ENCODE measurements at regions not wholly inside any gene's neighbourhood (a gene's known extent, or its start where the extent isn't known, plus 50 kb on each side); places are given as distances from the start of the nearest gene placed in this dataset.

- DNase-seq (ENCODE audit: low read depth in 1 of 2, low spot score in 1 of 2): no peak
- TF ChIP-seq POLR2AphosphoS5 (IDR thresholded peaks at IDR 0.05; ENCODE audit: low read depth) (no peak), GABPA (IDR thresholded peaks at IDR 0.05; ENCODE audit: low read depth) (no peak), SPI1 (IDR thresholded peaks at IDR 0.05; ENCODE audit: borderline replicate concordance, low read depth) (no peak)
- Histone ChIP-seq H3K4me3 (replicated peaks; ENCODE audit: insufficient read depth, low read length) (no peak overlapping the region), H3K27me3 (ENCODE audit: insufficient read depth, poor library complexity, severe bottlenecking) (no peaks in the 10 kb centered on the region), H3K27ac (replicated peaks) (no peak overlapping the region)
Observed at GRCh38 chr3:110236976-110237610, 834.5 kb upstream of the NECTIN3 start.

GRCh38 chr3:110243081-110243480, 828.5 kb upstream of the NECTIN3 start:
- no peak for DNase-seq (ENCODE audit: low read depth in 1 of 2, low spot score in 1 of 2)
- TF ChIP-seq CTCF (IDR thresholded peaks at IDR 0.05; ENCODE audit: insufficient read depth, low read length) (no peak), POLR2AphosphoS5 (IDR thresholded peaks at IDR 0.05; ENCODE audit: low read depth) (no peak), REST (IDR thresholded peaks at IDR 0.05; ENCODE audit: insufficient replicate concordance, low read depth) (no peak), SPI1 (IDR thresholded peaks at IDR 0.05; ENCODE audit: borderline replicate concordance, low read depth) (no peak)
- no peaks in the 10 kb centered on the region for H3K27me3 ChIP-seq (ENCODE audit: insufficient read depth, poor library complexity, severe bottlenecking)
- H3K4me3 ChIP-seq (replicated peaks; ENCODE audit: insufficient read depth, low read length): no peak overlapping the region
- no peak overlapping the region for H3K27ac ChIP-seq (replicated peaks)

- DNase-seq (ENCODE audit: low read depth in 1 of 2, low spot score in 1 of 2): no peak
- no peak overlapping the region for H3K4me3 ChIP-seq (replicated peaks; ENCODE audit: insufficient read depth, low read length)
- TF ChIP-seq SPI1 (IDR thresholded peaks at IDR 0.05; ENCODE audit: borderline replicate concordance, low read depth) (no peak), REST (IDR thresholded peaks at IDR 0.05; ENCODE audit: insufficient replicate concordance, low read depth) (no peak), POLR2AphosphoS5 (IDR thresholded peaks at IDR 0.05; ENCODE audit: low read depth) (no peak), GABPA (IDR thresholded peaks at IDR 0.05; ENCODE audit: low read depth) (no peak), CTCF (IDR thresholded peaks at IDR 0.05; ENCODE audit: insufficient read depth, low read length) (no peak)
- no peak overlapping the region for H3K27ac ChIP-seq (replicated peaks)
- H3K27me3 ChIP-seq (ENCODE audit: insufficient read depth, poor library complexity, severe bottlenecking): no peaks in the 10 kb centered on the region
Observed at GRCh38 chr3:110246796-110247376, 824.7 kb upstream of the NECTIN3 start.

GRCh38 chr3:110248666-110249065, 823.0 kb upstream of the NECTIN3 start:
- H3K27me3 ChIP-seq (ENCODE audit: insufficient read depth, poor library complexity, severe bottlenecking): no peaks in the 10 kb centered on the region
- H3K4me3 ChIP-seq (replicated peaks; ENCODE audit: insufficient read depth, low read length): no peak overlapping the region
- no peak for DNase-seq (ENCODE audit: low read depth in 1 of 2, low spot score in 1 of 2)
- no peak overlapping the region for H3K27ac ChIP-seq (replicated peaks)
- TF ChIP-seq GABPA (IDR thresholded peaks at IDR 0.05; ENCODE audit: low read depth) (no peak), POLR2AphosphoS5 (IDR thresholded peaks at IDR 0.05; ENCODE audit: low read depth) (no peak), REST (IDR thresholded peaks at IDR 0.05; ENCODE audit: insufficient replicate concordance, low read depth) (no peak), SPI1 (IDR thresholded peaks at IDR 0.05; ENCODE audit: borderline replicate concordance, low read depth) (no peak), CTCF (IDR thresholded peaks at IDR 0.05; ENCODE audit: insufficient read depth, low read length) (no peak)
